H1 (cell line): ENCODE measurements at regions not wholly inside any gene's neighbourhood (a gene's known extent, or its start where the extent isn't known, plus 50 kb on each side); places are given as distances from the start of the nearest gene placed in this dataset.

ENCODE experiments used
- CTCF ChIA-PET: fragments of 300-600 bp; sonication (Branson Sonifier 250); formaldehyde crosslinking; loops from one replicate; lab custom pipeline; 2021; ENCODE audit not compliant: partially characterized antibody; lab: Charles Lee
- POLR2A ChIA-PET: fragments of 300-600 bp; sonication (Branson Sonifier 250); formaldehyde crosslinking; loops from one replicate; lab custom pipeline; 2021; ENCODE audit warnings: inconsistent platforms; ENCODE audit not compliant: partially characterized antibody; lab: Charles Lee
- DNase-seq, 2 experiments: peaks; one replicate each; pipeline versions ENCODE4 v3.0.0 to v3.0.0-alpha.2; 2010 to 2022; ENCODE audit warnings: low spot score in 2 of 2, low read depth in 1 of 2, mixed read lengths in 1 of 2
- FAIRE-seq: peaks from 2 replicates; lab custom pipeline; 2011; peaks lifted over from hg19 to GRCh38; lab: Jason Lieb, UNC
- H2AFZ ChIP-seq: 2 replicates; pipeline ENCODE4 v1.8.1; 2012; ENCODE audit warnings: low read length, inconsistent platforms
- H2AK5ac ChIP-seq: 2 replicates; pipeline ENCODE4 v1.6.1; 2013; ENCODE audit warnings: low read depth, low read length
- H2BK120ac ChIP-seq: replicated peaks from 2 replicates; pipeline ENCODE3; 2013; ENCODE audit warnings: low read depth, low read length, inconsistent platforms
- H2BK12ac ChIP-seq: 2 replicates; pipeline ENCODE4 v1.6.1; 2013; ENCODE audit warnings: low read depth, low read length
- H2BK15ac ChIP-seq: 2 replicates; pipeline ENCODE4 v1.6.1; 2013; ENCODE audit warnings: low read length
- H2BK20ac ChIP-seq: 2 replicates; pipeline ENCODE4 v1.6.1; 2013; ENCODE audit warnings: low read length
- H2BK5ac ChIP-seq: 2 replicates; pipeline ENCODE4 v1.6.1; 2013; ENCODE audit warnings: low read depth, low read length
- H3K14ac ChIP-seq: 2 replicates; pipeline ENCODE4 v1.6.1; 2013; ENCODE audit warnings: inconsistent platforms; ENCODE audit not compliant: insufficient read length
- H3K18ac ChIP-seq: 2 replicates; pipeline ENCODE4 v1.6.1; 2013; ENCODE audit warnings: low read length; ENCODE audit errors: extremely low read depth
- H3K23ac ChIP-seq: 2 replicates; pipeline ENCODE4 v1.6.1; 2013; ENCODE audit warnings: inconsistent platforms; ENCODE audit not compliant: insufficient read length
- H3K23me2 ChIP-seq: 2 replicates; pipeline ENCODE4 v1.6.1; 2013; ENCODE audit warnings: low read depth, low read length
- H3K27ac ChIP-seq: 2 replicates; pipeline ENCODE4 v1.6.1; 2011; ENCODE audit warnings: low read depth, low read length, inconsistent platforms
- H3K27me3 ChIP-seq, 4 experiments: replicated peaks in 1 of 4; 1 replicate in 1 of 4; 2 replicates in 3 of 4; pipeline versions ENCODE4 v1.6.1 to v1.8.1; 2011 to 2013; ENCODE audit warnings: low read length in 3 of 4, mild to moderate bottlenecking in 3 of 4, inconsistent platforms in 2 of 4, mixed read lengths in 2 of 4, moderate library complexity in 1 of 4; ENCODE audit not compliant: control insufficient read depth in 3 of 4, insufficient read depth in 3 of 4; ENCODE audit errors: extremely low read depth in 1 of 4
- H3K36me3 ChIP-seq, 4 experiments: 2 replicates each; pipeline versions ENCODE4 v1.6.1 to v1.8.1; 2011 to 2013; ENCODE audit warnings: mild to moderate bottlenecking in 4 of 4, low read length in 3 of 4, moderate library complexity in 2 of 4, control low read depth in 1 of 4, inconsistent platforms in 1 of 4; ENCODE audit not compliant: insufficient read depth in 4 of 4, control insufficient read depth in 2 of 4
- H3K4ac ChIP-seq: replicated peaks from 2 replicates; pipeline ENCODE3; 2013; ENCODE audit warnings: low read length, low read depth, mixed read lengths, inconsistent platforms; ENCODE audit not compliant: insufficient read length
- H3K4me1 ChIP-seq, 4 experiments: replicated peaks in 1 of 4; 1 replicate in 1 of 4; 2 replicates in 3 of 4; pipeline versions ENCODE4 v1.6.1 to v1.8.1; 2011 to 2013; ENCODE audit warnings: low read length in 3 of 4, inconsistent platforms in 2 of 4, mixed read lengths in 1 of 4; ENCODE audit not compliant: insufficient read depth in 4 of 4, control insufficient read depth in 3 of 4
- H3K4me2 ChIP-seq, 2 experiments: 2 replicates each; pipeline versions ENCODE4 v1.6.1 to v1.8.1; 2011 to 2013; ENCODE audit warnings: low read depth in 2 of 2, low read length in 2 of 2, control low read depth in 1 of 2, inconsistent platforms in 1 of 2, mild to moderate bottlenecking in 1 of 2; ENCODE audit not compliant: insufficient read depth in 1 of 2
- H3K4me3 ChIP-seq, 4 experiments: fragments of 200-600, 300-600 bp in 1 of 4; sonication (generic), shearing (Covaris generic), sonication (Bioruptor Twin) in 1 of 4; 2 replicates each; pipeline versions ENCODE4 v1.5.1 to v1.8.1; 2011 to 2016; ENCODE audit warnings: low read length in 4 of 4, low read depth in 3 of 4, control low read depth in 2 of 4, inconsistent platforms in 2 of 4, mild to moderate bottlenecking in 2 of 4, mixed read lengths in 1 of 4, moderate library complexity in 1 of 4; ENCODE audit not compliant: insufficient read depth in 2 of 4; ENCODE audit errors: extremely low read depth in 1 of 4
- H3K56ac ChIP-seq: replicated peaks from 2 replicates; pipeline ENCODE3; 2013; ENCODE audit warnings: low read depth, mild to moderate bottlenecking, mixed read lengths, low read length, inconsistent platforms; ENCODE audit not compliant: insufficient read length
- H3K79me1 ChIP-seq: 2 replicates; pipeline ENCODE4 v1.6.1; 2013; ENCODE audit warnings: low read depth, low read length, control low read depth
- H3K79me2 ChIP-seq, 2 experiments: 2 replicates each; pipeline versions ENCODE4 v1.6.1 to v1.8.1; 2012 to 2013; ENCODE audit warnings: low read length in 2 of 2, mild to moderate bottlenecking in 2 of 2, inconsistent platforms in 1 of 2; ENCODE audit not compliant: insufficient read depth in 2 of 2, control insufficient read depth in 1 of 2
- H3K9ac ChIP-seq, 4 experiments: replicated peaks in 1 of 4; 1 replicate in 1 of 4; 2 replicates in 3 of 4; pipeline versions ENCODE4 v1.6.1 to v1.8.1; 2011 to 2013; ENCODE audit warnings: low read depth in 3 of 4, low read length in 3 of 4, control low read depth in 2 of 4, mild to moderate bottlenecking in 2 of 4, moderate library complexity in 2 of 4, inconsistent platforms in 1 of 4; ENCODE audit errors: extremely low read depth in 1 of 4
- H3K9me3 ChIP-seq, 2 experiments: 2 replicates each; pipeline versions ENCODE4 v1.6.1 to v1.8.1; 2012 to 2013; ENCODE audit warnings: mild to moderate bottlenecking in 2 of 2, moderate library complexity in 2 of 2, control low read depth in 1 of 2, inconsistent platforms in 1 of 2, low read depth in 1 of 2, low read length in 1 of 2, mixed read lengths in 1 of 2; ENCODE audit not compliant: insufficient read depth in 2 of 2
- H4K20me1 ChIP-seq, 2 experiments: replicated peaks in 1 of 2; 2 replicates each; pipeline versions ENCODE3 to v1.8.1; 2011 to 2013; ENCODE audit warnings: inconsistent platforms in 2 of 2, low read length in 2 of 2, mild to moderate bottlenecking in 1 of 2; ENCODE audit not compliant: insufficient read depth in 2 of 2, control insufficient read depth in 1 of 2
- H4K5ac ChIP-seq: 2 replicates; pipeline ENCODE4 v1.6.1; 2013; ENCODE audit warnings: low read length, low read depth, mixed read lengths, inconsistent platforms; ENCODE audit not compliant: insufficient read length
- H4K8ac ChIP-seq: 2 replicates; pipeline ENCODE4 v1.8.0; 2013; ENCODE audit warnings: mild to moderate bottlenecking, moderate library complexity, low read length, inconsistent platforms; ENCODE audit not compliant: insufficient read depth; ENCODE audit errors: extremely low read depth
- H4K91ac ChIP-seq: replicated peaks from 2 replicates; pipeline ENCODE3; 2013; ENCODE audit warnings: low read length, mixed read lengths, inconsistent platforms; ENCODE audit not compliant: insufficient read length
- SAP30 ChIP-seq: fragments of 300-600 bp; sonication (generic); IDR thresholded peaks from 2 replicates; pipeline ENCODE4 v1.7.1; 2012; ENCODE audit warnings: low read length, moderate library complexity, mild to moderate bottlenecking, inconsistent platforms; ENCODE audit not compliant: insufficient read depth, insufficient replicate concordance
- SIX5 ChIP-seq: IDR thresholded peaks from 2 replicates; pipeline ENCODE4 v1.6.1; 2011; ENCODE audit warnings: mild to moderate bottlenecking, low read depth, low read length
- SP1 ChIP-seq: IDR thresholded peaks from 2 replicates; pipeline ENCODE4 v1.6.1; 2011; ENCODE audit warnings: low read depth, low read length
- SP4 ChIP-seq: IDR thresholded peaks from 2 replicates; pipeline ENCODE4 v1.6.1; 2012; ENCODE audit warnings: low read length, inconsistent platforms
- TAF1 ChIP-seq: IDR thresholded peaks from 2 replicates; pipeline ENCODE4 v1.6.1; 2011; ENCODE audit warnings: mild to moderate bottlenecking, low read depth, low read length
- WGBS, 2 experiments: shearing (Covaris generic) in 1 of 2; methylation state at CpG; one replicate each; pipeline versions ENCODE4 v1.1.6 to v1.1.7; 2013 to 2015; ENCODE audit warnings: low lambda C conversion rate in 2 of 2, mixed read lengths in 2 of 2, inconsistent platforms in 1 of 2, low coverage in 1 of 2, missing lambda C conversion rate in 1 of 2; ENCODE audit not compliant: insufficient replicate concordance in 2 of 2, insufficient coverage in 1 of 2, insufficient read length in 1 of 2; ENCODE audit errors: extremely low coverage in 1 of 2, missing lambda C conversion rate in 1 of 2; 5-methylcytosine and 5-hydroxymethylcytosine counted together

- DNase-seq, result no peak
- H3K9ac ChIP-seq, result no peak overlapping the region
- no peak overlapping the region for H3K14ac ChIP-seq
- POLR2A ChIA-PET, result no interaction called here
- H3K4ac ChIP-seq, result no peak overlapping the region
- H4K8ac ChIP-seq, result no peak overlapping the region
- H4K5ac ChIP-seq, result no peak overlapping the region
- TF ChIP-seq TAF1, result no peak
- no peak for TF ChIP-seq SP4
- no peak for TF ChIP-seq SP1
- TF ChIP-seq SAP30, result no peak
- TF ChIP-seq SIX5, result no peak
- TF ChIP-seq, all 59 proteins: peak for 0
- Histone ChIP-seq H4K91ac (no peak overlapping the region), H2BK5ac (no peak overlapping the region), H3K9me3 (no peaks in the 10 kb centered on the region), H3K23ac (no peak overlapping the region), H3K27ac (no peak overlapping the region), H3K36me3 (no peaks in the 10 kb centered on the region), H3K18ac (no peak overlapping the region), H3K4me1 (no peaks in the 10 kb centered on the region), H3K27me3 (no peaks in the 10 kb centered on the region), H2AFZ (no peak overlapping the region), H3K56ac (no peak overlapping the region), H3K23me2 (no peaks in the 10 kb centered on the region), H3K79me2 (no peaks in the 10 kb centered on the region), H3K79me1 (no peaks in the 10 kb centered on the region), H2BK20ac (no peak overlapping the region), H2AK5ac (no peak overlapping the region), H2BK15ac (no peak overlapping the region), H2BK120ac (no peak overlapping the region), H2BK12ac (no peak overlapping the region), H3K4me3 (no peak overlapping the region), H4K20me1 (no peaks in the 10 kb centered on the region), H3K4me2 (no peak overlapping the region)
- FAIRE-seq, result no peak
- CTCF ChIA-PET, result interaction anchor here (0.6 to 0.7 kb wide), 2 partner anchors 121 to 204 kb away, joined by 4 read pairs; no protein-coding TSS in a partner anchor
- 92% methylated on average over 2 of the region's 2 CpGs; no CpG with 5 or more reads in 1 of the 2 experiments for WGBS, 2 experiments
These were observed 319.9 kb upstream of the AKR1E2 start for GRCh38 chr10:4506095-4506494.
